CD4-positive, alpha-beta T cell (primary cell): ENCODE measurements at regions not wholly inside any gene's neighbourhood (a gene's known extent, or its start where the extent isn't known, plus 50 kb on each side); places are given as distances from the start of the nearest gene placed in this dataset.

Experiments
- ATAC-seq: fragments of 200-7000 bp; cut with Tn5 transposase; one replicate; pipeline ENCODE4 v1.10.0; 2022; ENCODE audit warnings: mild to moderate bottlenecking; ENCODE audit not compliant: poor library complexity
- CTCF ChIA-PET: fragments of 350-600 bp; sonication (Branson Sonifier 250); formaldehyde crosslinking; loops from one replicate; lab custom pipeline; 2021; ENCODE audit warnings: antibody characterized with exemption, inconsistent platforms; lab: Charles Lee
- POLR2A ChIA-PET: fragments of 350-600 bp; sonication (Branson Sonifier 250); formaldehyde crosslinking; loops from one replicate; lab custom pipeline; 2021; ENCODE audit warnings: antibody characterized with exemption, inconsistent platforms; lab: Charles Lee
- DNase-seq, 14 experiments: peaks; one replicate each; pipeline ENCODE4 v3.0.0-alpha.2; 2013 to 2020; ENCODE audit warnings: mixed read lengths in 2 of 14
- H3K27ac ChIP-seq, 2 donors: one replicate each; pipeline versions ENCODE4 v1.5.1 to v1.7.0; 2013; ENCODE audit warnings: low read length in 2 of 2, low read depth in 1 of 2, mild to moderate bottlenecking in 1 of 2
- H3K27me3 ChIP-seq, 2 experiments: 1 replicate in 1 of 2; 2 replicates in 1 of 2; pipeline versions ENCODE4 v1.6.1 to v1.7.0; 2013; ENCODE audit warnings: low read length in 2 of 2, control low read depth in 1 of 2, mild to moderate bottlenecking in 1 of 2, moderate library complexity in 1 of 2; ENCODE audit not compliant: insufficient read depth in 2 of 2, control insufficient read depth in 1 of 2
- H3K36me3 ChIP-seq: one replicate; pipeline ENCODE4 v1.6.1; 2013; ENCODE audit warnings: low read length, control low read depth; ENCODE audit not compliant: insufficient read depth
- H3K4me1 ChIP-seq: one replicate; pipeline ENCODE4 v1.6.1; 2013; ENCODE audit warnings: low read length, control low read depth; ENCODE audit not compliant: insufficient read depth
- H3K4me3 ChIP-seq: one replicate; pipeline ENCODE4 v1.5.1; 2013; ENCODE audit warnings: mild to moderate bottlenecking, low read length, moderate library complexity
- H3K9me3 ChIP-seq, 2 experiments: 1 replicate in 1 of 2; 2 replicates in 1 of 2; pipeline versions ENCODE4 v1.6.1 to v1.7.0; 2013; ENCODE audit warnings: low read length in 2 of 2, mild to moderate bottlenecking in 2 of 2, control low read depth in 1 of 2, moderate library complexity in 1 of 2; ENCODE audit not compliant: control insufficient read depth in 1 of 2, insufficient read depth in 1 of 2
- H3K27ac Mint-ChIP-seq: one replicate; pipeline ENCODE4 v1.8.0; 2020; ENCODE audit warnings: mixed read lengths
- H3K27me3 Mint-ChIP-seq: one replicate; pipeline ENCODE4 v1.8.0; 2021; ENCODE audit warnings: mixed read lengths
- H3K36me3 Mint-ChIP-seq: one replicate; pipeline ENCODE4 v1.8.0; 2021; ENCODE audit warnings: low read depth, mixed read lengths
- H3K4me1 Mint-ChIP-seq: one replicate; pipeline ENCODE4 v1.8.0; 2021; ENCODE audit warnings: low read depth, mixed read lengths
- H3K4me3 Mint-ChIP-seq: one replicate; pipeline ENCODE4 v1.8.0; 2020; ENCODE audit warnings: mild to moderate bottlenecking, mixed read lengths
- H3K9me3 Mint-ChIP-seq: one replicate; pipeline ENCODE4 v1.8.0; 2020; ENCODE audit warnings: mixed read lengths
- CTCF ChIP-seq: fragments of 200-600 bp; IDR thresholded peaks from one replicate; pipeline ENCODE4 v1.8.0; 2022; ENCODE audit warnings: antibody characterized with exemption, mild to moderate bottlenecking
- intact Hi-C, 2 experiments: fragments of 100-400 bp; cut with DNase I in 1 of 2; cut with micrococcal nuclease in 1 of 2; formaldehyde crosslinking; loops; one replicate each; pipeline versions ENCODE4 v1.15.1 to v1.9.0; 2023 to 2025; cut with DNase I, micrococcal nuclease

DNA sequence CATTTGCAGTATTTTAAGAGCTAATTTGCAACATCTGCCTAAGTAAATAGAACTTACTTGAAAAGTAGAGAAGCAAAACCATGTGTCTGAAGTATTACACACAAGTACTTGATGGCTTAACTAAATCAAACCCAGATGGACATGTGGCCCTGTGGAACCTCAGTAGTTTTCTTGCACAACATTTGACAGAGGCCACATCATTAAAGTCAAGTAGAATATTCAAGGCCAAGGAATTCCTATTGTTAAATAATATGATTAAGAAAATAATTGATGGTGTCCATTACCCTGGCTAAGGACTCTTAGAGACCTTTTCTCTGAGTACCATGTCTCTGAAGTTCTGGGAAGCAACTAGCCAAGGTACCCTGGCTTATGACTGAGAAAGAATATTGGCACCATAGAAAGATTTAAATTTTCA lies 135.4 kb upstream of the OTUD4 start:
- no peak overlapping the region for H3K27ac Mint-ChIP-seq
- no peak for TF ChIP-seq CTCF
- ATAC-seq (no peak), DNase-seq (no peak)
- no peak overlapping the region for H3K4me3 Mint-ChIP-seq
- Histone ChIP-seq H3K9me3 (no peaks in the 10 kb centered on the region), H3K27ac (no peak overlapping the region), H3K4me1 (no peaks in the 10 kb centered on the region), H3K27me3 (no peaks in the 10 kb centered on the region), H3K36me3 (no peaks in the 10 kb centered on the region), H3K4me3 (no peak overlapping the region)
- no peaks in the 10 kb centered on the region for H3K9me3 Mint-ChIP-seq
- intact Hi-C loops: no loop called here
- ChIA-PET CTCF (no interaction called here), POLR2A (no interaction called here)
- H3K4me1 Mint-ChIP-seq: no peaks in the 10 kb centered on the region
- H3K36me3 Mint-ChIP-seq: no peaks in the 10 kb centered on the region
- H3K27me3 Mint-ChIP-seq: peaks cover 30% of the 10 kb centered on the region

DNA sequence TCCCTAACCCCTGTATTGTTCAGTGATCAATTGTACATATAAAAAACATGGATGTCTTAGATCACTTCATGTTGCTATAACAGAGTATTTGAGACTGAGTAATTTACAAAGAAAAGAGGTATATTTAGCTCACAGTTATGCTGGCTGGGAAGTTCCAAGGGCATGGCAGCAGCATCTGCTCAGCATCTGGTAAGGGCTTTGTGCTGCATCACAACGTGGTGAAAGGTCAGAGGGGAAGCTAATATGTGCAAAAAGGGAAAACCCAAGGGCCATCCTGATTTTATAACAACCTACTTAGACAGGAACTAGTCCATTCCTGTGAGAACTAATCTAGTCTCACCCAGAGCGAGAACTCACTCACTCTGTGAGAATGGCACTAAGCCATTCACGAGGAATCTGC lies 128.2 kb upstream of the OTUD4 start:
- H3K4me1 Mint-ChIP-seq: peaks cover 28% of the 10 kb centered on the region
- H3K27ac Mint-ChIP-seq: no peak overlapping the region
- Histone ChIP-seq H3K27ac (no peak overlapping the region), H3K36me3 (no peaks in the 10 kb centered on the region), H3K4me1 (no peaks in the 10 kb centered on the region), H3K27me3 (no peaks in the 10 kb centered on the region), H3K9me3 (no peaks in the 10 kb centered on the region), H3K4me3 (no peak overlapping the region)
- no peaks in the 10 kb centered on the region for H3K36me3 Mint-ChIP-seq
- CTCF ChIA-PET: no interaction called here
- POLR2A ChIA-PET: no interaction called here
- intact Hi-C loops: no loop called here
- ATAC-seq: no peak
- no peak for DNase-seq
- no peak for TF ChIP-seq CTCF
- no peak overlapping the region for H3K4me3 Mint-ChIP-seq
- H3K9me3 Mint-ChIP-seq: no peaks in the 10 kb centered on the region
- peaks cover 1% of the 10 kb centered on the region for H3K27me3 Mint-ChIP-seq

- CTCF ChIA-PET: no interaction called here
- no peak for DNase-seq
- no peaks in the 10 kb centered on the region for H3K4me1 ChIP-seq
- no peak overlapping the region for H3K27ac ChIP-seq
- intact Hi-C loops: no loop called here
- ATAC-seq: no peak
- peaks cover 28% of the 10 kb centered on the region for H3K4me1 Mint-ChIP-seq
- no peaks in the 10 kb centered on the region for H3K9me3 Mint-ChIP-seq
- H3K36me3 ChIP-seq: no peaks in the 10 kb centered on the region
- no peaks in the 10 kb centered on the region for H3K36me3 Mint-ChIP-seq
- H3K27me3 ChIP-seq: no peaks in the 10 kb centered on the region
- H3K27ac Mint-ChIP-seq: no peak overlapping the region
- H3K27me3 Mint-ChIP-seq: no peaks in the 10 kb centered on the region
- H3K9me3 ChIP-seq: no peaks in the 10 kb centered on the region
- POLR2A ChIA-PET: no interaction called here
- no peak overlapping the region for H3K4me3 Mint-ChIP-seq
- no peak overlapping the region for H3K4me3 ChIP-seq
- no peak for TF ChIP-seq CTCF
Observed at GRCh38 chr4:145307763-145308430, 127.5 kb upstream of the OTUD4 start.
